HuH-7 (cell line): ENCODE measurements at regions not wholly inside any gene's neighbourhood (a gene's known extent, or its start where the extent isn't known, plus 50 kb on each side); places are given as distances from the start of the nearest gene placed in this dataset.

Experiments used
- DNase-seq: peaks from one replicate; pipeline ENCODE4 v3.0.0; 2011; ENCODE audit warnings: low spot score

DNA sequence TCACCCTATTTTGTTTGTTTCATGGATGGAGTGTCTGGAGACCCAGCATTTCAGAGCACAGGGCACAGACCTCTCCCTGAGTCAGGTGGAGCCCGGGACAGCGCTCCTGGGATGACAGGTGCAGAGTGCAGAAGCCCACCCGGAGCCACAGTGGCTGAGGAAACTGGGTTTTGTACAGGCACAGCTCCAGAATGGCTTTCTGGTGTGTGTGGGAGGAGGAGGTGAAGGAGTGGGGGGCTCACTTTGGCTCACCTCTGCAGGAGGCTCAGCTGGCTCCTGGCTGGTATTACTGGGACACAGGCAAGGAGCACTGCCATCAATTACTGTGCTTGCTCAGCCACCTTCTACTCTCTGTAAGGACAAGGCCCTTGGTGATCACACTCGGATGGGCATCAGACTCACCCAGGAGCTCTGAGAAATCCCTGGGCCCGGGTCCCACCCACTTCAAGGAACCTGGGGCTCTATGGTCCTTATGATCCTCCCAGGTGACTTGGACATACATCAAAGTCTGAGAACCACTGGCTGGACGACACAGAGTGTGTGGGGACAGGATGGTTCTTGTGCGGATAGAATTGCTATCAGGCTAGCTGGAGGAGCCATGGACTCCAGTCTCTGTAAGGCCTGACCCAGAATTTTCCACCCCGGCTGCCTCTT, 221.1 kb upstream of the ZNF32 start:
- no peak for DNase-seq

DNA sequence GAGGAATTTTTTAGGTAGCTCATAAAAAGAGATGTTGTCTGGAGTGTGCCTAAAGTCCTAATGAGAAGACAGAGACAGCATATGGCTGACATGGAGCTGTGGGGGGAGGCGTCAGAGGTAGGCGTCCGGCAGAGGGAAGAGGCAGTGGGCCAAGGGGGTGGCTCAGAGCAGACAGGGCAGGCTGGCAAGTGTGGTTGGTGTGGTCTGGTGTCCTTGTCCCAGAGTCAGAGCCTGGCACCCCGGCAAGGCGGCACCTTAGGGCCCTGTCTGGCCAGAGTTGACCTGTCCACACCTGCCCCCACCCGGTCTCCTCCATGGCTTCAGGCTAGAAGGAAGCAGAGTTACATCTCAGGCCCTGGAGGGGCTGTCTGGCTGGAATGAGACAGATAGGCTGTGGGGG, 220.3 kb upstream of the ZNF32 start:
- no peak for DNase-seq

DNA sequence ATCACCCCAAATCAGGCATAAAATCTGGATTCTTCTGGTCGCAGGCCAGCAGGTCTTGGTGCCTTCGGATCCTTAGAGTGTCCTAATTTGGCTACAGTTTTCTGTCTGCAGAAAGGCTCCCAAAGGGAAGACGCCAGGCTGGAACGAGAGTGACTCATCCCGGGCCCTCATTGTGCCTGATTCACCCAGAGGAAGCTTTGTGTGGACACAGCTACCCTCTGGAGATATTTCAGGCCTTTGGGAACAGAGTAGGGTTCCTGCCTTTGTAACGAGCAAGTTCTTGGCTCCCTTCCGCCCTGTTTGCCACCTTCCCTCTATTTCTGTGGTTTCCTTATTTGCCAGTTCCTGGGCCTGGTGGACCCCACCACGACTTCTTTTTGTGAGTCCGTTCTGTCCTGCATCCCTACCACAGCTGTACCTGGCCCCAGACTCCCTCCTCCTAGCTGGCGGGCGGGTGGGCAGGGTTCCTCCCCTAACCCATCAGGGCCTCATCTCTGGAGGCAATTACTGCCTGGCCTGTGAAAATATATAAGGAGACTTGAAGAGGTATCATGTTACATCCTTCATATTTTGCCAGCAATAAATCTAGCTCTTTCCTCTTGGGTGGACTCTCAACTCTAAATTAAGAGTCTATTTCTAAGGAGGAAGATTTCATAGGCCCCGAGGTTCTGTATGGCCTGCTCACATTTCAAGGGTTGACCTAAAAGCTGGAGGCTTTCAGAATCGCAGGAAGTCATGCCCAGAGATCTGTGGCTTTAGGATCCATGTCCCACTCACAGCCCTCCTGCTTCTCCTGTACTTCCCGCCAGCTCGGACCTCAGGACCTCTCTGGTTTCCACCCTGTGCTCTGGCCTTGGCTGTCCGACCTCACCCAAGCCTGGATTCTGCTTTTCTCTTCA, 219.2 kb upstream of the ZNF32 start:
- DNase-seq: no peak

DNA sequence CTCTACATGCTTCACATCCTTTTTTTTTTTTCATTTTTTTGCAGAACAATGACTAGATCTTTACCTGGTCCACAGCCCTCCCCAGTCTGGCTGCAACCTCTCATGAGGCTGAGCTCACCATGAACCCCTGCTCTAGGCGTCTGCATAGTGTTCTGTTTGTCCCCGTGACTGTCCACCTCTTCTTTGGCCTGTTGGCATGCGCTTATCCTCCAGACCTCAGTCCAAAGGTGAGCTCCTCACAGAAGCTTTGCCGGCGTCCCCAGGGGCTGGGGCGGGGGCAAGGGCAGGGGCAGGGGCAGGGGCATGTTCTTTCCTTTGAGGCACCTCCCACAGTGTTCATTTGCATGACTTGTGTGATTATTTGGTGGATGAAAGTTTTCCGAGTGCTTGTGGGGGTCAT, 218.4 kb upstream of the ZNF32 start:
- no peak for DNase-seq

DNA sequence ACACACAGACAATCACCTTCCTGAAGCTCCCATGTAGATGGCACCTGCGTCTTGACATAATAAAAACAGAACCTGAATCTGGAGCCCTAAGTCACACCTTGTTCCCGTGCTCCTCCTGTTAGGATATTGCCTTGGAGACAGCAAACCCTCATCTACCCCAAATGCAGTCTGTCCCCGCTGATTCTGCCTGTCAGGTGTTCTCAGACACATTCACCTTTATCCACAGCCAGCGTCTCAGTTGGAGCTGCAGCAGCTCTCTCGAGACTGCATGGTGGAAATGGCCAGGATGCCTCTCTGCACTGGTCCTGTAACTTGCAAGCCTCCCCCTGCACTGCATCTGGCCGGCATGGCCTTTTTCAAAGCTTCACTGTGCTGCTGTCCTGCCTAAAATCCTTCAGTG, 218.0 kb upstream of the ZNF32 start:
- DNase-seq: no peak

DNA sequence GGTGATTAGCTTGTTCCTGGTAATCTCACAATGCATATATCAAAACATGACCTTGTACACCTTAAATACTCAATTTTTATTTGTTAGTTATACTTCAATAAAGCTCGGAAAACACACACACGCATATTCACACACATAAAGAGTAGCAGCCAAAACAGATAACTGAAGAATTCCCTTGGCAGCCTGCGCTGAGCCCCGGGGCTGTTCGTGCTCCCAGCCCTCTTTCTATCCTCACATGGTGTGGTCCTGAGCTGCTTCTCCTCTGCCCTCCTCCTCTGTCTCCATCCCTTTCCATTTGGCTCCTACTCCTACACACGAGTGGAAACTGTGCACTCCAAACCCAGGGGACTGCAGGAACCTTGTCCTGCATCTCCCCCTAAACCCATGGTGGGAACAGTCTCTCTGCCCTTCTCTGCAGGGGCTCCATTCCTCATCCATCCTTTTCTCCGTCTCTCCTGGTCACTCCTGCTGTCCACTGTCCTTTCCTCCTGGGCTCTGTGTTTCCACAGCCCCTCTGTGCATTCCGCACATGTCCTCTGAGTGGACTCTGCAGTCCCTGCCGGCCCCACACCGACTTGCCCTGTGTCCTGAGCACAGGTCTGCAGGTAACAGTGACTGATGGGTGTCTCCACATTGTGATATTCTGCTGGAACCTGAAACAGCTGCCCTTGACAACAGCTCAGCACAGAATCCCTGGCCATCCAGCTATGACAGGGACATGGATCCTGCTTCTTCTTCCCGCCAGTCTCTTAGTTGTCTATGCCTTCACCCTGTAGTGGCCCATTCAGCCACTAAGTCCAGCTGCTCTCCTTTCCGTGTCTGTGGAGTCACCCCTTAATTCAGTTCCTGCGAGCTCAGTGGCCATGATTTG, 216.8 kb upstream of the ZNF32 start:
- no peak for DNase-seq

DNA sequence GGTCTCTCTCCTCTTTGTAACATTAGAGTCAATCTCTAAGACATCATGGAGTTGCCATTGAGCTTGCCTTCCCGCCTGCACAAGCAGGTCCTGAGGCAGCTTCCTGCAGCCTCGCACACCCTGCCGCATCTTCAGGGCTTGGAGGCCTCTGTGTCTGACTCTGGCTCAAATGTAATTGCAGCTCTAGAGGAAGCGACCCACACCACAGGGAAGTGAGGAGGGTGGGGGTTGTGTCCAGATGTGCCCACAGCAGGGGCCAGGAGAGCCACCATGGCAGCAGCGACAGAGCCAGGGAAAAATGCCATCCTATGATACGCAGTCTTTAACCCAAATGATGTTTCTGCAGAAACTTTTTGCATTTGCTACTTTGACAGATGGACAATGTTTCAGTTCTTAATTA, 216.0 kb upstream of the ZNF32 start:
- DNase-seq: no peak

DNA sequence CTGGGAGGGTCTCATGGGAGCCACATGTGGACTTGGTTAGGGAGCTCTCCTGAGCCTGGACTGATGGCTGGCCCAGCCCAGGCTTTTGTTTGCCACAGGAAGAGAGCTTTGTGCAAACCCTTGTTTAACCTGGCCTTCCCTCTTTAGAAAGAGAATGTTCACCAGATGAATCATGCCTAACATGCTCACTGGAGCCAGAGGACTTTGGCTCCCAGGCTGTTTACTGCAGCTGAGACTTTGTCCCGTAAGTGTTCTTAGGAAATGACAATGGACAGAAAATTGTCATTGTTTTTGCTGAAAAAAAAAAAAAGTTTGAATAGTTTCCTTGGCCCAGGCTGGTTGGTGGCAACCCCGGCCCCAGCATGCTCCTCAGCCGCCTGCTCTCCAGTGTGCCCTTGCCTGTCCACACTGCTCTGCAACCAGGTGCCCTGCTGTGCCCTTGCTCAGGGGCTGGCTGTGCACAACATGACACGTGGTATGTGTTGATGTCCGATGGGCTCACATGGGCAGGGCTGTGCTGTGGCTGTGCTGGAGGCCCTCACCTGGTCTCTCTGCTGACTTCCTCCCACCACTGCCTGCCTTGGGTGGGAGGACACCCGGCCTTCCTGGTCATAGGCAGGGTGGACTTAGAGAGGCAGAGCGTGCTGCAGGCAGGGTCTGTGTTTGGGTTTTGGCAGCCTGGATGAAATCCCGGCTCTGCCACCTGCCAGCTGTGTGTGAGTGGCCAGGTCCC, 215.3 kb upstream of the ZNF32 start:
- no peak for DNase-seq

DNA sequence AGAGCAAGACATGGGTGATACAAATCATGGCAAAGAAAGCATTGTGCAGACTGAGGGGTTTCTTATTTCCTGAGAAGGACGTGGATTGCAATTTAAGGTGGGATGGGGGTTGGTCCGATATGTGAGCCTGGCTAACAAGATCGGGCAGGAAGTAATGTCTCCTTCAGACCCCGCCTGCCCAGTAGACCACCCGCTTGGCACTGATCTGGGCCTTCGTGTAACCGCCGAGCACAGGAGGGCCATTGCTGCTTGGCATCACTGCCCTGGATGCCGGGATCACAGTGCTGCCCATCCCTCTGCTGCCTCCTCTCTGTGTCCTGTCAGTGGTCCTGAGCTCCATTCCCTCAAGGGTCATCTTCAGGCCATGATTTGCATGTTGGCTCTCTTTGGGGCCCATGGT, 214.6 kb upstream of the ZNF32 start:
- DNase-seq: no peak

DNA sequence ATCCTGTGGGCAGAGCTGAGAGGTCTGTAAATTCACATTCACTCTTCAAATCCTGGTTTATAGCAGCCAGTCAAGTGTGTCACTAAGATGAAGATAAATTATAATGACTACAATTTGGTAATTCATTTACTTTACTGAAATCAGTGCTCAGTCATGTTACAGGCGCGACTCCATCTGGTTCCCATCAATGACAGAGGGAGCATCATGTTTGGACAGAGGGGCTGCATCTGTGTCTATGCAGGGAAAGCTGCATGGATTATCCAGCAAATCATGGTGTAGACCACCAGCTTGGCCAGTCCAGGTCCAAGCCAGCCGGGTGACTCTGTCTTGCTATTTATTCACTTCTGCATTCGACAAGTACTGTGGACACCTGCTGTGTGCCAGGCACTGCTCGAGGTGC, 214.1 kb upstream of the ZNF32 start:
- DNase-seq: no peak

DNA sequence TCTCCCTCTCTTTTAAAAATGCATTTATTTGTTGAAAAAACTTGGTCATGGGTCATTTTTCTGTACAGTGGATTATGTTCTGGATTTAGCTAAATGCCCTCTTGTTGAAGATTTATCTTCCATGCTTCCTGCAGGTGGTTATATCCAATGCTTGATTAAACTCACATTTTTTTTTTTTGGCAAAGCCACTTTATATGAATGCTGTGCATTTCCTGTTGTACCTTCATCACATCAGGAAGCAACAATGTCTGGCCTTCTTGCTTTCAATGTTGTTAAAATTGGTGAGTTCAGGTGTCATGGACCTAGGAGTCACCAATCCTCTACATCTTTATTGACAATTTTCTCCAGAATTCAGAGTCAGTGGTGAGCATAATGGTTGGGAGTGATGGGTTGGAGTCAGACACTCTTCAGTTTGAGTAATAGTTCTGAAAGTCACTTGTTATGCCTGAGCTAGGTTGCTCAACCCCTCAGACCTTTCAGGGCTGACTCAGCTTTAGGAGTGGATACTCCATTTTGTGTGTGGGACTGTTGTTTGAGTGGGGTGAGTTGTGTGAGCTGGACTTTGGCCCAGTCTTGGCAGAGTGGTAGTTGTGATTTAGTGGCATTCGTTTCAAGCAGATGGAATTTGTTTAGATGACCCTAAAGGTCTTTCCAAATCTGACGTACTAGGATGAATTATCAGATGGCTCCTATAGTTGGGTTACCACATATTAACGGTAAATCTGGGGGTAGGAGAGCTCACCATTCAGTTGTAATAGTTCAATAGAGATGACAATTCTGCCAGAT, 213.5 kb upstream of the ZNF32 start:
- DNase-seq: no peak

DNA sequence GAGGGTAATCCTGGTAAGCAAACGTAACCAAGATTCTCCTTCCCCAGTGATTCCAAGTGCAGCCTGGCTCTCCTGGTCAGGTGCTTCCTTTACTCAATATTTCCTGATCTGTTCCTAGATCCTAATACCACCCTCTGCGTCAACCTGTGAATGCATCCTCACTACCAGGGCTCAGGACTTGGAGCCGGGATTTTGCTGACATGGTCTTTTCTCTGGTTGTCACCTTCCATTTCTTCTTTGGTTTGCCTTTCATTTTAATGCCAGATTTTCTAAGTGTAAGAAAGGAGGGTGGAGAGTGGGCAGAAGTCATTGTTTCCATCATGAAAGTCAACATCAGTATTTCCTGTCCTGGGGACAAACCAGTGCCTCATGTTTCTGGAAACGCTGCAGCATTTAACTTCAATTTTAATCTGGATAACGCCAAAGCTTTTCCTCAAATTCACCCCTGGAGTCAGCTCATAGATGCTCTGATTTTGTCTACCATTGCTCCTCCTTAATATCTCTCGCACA, 210.4 kb upstream of the ZNF32 start:
- no peak for DNase-seq

DNA sequence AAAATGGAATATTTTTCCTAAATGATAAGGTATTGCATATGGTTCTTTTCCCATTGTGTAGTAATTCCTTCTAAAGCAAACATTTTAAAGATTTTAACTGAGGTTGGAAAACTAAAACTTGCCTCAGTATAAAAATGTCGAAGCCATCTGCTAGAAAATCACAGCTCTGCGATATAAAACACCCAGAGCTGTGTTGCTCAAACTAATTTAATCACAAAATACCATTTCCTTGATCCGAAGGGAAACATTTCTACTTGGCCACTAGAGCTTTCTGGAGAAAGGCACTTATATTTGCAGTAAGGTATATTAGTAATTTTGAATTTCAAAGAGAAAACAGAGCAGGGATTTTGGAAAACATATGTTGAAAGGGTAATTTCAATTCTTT, 209.2 kb upstream of the ZNF32 start:
- DNase-seq: no peak

DNA sequence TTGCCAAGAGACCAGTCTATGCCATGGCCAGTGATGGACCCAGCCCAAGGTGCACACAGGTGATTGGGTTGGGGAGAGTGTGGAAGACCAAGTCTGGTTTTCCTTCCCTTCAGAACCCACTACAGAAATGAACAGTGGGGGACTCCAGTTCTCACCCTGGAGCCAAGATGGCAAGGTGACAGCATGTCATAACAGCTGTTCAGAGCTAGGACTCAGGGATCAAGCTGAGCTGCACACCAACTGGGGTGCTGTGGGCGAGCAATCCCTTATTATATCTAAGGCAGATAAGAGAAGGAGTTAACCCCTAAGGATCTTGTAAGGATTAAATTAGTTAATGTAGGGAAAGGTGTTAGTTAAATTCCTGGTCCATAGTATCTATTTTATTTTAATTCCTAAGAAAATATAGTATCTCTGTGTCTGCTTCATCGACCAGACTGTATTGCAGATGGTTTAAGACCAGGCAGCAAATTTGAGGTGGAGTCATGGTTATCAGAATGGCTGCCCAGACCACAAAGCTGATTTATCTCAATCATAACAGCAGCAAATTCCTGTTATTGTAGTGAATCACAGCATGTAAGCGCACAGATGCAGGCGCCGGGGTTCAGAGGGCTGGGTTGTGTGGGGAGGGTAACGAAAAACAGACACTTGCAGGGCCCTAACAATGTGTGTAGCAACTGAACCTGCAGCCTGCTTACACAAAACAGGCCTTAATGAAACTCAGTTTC, 208.7 kb upstream of the ZNF32 start:
- no peak for DNase-seq

DNA sequence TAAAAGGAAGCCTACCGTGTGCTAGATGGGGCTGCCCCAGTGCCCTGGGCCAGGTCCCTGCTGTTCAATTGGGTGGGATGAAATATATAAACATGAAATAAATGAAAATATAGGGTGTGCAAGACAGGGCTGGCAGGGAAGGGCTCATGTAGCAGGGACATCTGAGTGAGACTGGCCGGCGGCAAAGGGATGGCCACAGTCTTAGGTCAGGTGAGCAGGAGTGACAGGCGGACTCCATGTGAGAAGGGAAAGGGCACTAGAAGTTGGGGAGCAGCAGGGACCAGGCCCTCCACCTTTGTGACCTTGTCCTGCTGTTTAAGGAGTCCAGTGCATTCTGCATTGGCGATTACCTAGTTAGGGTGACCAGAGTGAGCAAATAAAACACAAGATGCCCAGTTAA, 207.6 kb upstream of the ZNF32 start:
- DNase-seq: no peak

DNA sequence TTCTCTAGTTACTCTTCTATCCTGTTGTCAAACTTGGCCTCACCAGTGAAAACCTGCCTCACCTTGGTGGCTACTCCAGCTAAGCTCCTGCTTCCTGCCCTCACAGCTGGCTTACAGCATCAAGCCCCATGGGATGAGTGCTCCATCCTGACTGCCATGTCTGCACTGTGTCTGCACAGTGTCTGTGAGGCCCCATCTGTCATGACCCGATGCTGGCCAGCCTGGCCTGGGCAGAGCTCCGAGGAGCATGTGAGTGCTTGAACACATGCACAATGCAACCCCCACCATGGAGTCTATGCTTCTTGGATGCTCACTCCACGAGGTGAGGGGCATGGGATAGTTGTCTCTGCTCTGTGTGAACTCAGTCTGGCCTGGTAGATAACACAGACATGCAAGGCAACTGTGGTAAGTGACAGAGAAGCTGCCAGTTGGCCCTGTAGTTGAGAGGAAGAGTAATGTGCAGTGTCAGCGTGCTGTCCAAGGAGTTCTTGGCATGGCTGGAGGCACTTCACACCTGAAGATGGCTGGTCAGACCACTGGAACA, 207.1 kb upstream of the ZNF32 start:
- no peak for DNase-seq

DNA sequence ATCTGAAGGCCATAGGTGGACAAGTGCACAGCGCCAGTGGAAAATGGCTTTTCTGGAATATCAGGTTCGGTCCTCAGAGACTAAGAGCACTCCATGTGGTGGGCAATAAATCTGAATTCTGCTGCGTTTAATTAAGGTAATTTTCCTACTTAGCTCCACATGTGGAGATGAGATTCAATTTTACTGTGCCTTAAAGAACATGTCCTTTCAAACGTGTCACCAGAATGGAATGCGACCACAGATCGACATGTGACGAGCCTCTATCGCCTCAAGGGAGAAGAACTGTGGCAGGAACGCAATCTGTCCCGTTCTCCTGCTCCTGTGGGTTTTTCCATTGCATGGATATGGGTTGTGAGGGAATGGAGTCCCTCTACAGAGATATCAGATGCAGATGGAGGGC, 205.3 kb upstream of the ZNF32 start:
- DNase-seq: no peak

DNA sequence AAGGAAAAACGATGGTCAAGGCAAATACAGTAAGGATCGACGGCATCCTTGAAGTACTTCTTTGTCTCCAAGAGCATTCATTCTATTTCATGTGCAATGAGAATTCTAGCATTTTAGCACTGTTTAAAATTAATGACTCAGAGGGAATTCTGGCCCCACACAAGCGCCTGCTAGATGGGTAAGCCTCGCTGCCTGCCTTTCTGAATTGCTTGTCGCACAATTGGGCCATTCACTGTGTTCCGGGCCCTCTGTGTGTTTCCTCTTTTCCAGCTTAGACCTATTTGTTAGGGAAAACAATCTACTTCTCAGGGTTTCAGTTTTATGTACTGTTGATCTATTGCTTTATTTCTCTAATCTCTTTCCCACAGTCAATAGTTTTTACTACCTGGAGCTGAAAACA, 204.7 kb upstream of the ZNF32 start:
- DNase-seq: no peak

DNA sequence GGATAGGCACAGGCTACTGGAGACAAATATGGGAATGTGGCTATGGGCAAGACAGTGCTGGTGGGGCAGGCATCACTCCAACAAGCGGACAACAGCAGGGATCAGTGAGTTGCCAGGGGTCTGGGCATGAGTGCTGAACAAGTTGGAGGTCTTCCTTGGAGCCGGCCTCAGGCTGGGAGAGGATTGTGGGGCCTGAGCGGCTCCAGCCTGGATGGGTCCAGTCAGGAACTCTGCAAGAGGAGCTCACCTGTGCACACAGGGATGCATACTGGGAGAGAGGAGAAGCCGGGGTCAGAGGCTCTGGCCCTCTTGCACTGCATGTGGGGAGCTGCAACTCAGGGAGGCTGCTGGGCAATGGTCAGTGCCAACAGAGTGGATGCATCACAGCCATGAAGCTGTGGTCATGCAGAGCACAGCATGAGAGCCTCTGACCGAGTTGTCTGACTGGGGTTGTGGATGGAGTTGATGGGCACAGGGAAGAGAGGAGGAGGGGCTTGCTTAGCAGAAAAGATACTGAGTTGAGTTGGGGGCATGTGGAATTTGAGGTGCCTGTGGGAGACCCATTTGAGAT, 204.0 kb upstream of the ZNF32 start:
- DNase-seq: no peak

DNA sequence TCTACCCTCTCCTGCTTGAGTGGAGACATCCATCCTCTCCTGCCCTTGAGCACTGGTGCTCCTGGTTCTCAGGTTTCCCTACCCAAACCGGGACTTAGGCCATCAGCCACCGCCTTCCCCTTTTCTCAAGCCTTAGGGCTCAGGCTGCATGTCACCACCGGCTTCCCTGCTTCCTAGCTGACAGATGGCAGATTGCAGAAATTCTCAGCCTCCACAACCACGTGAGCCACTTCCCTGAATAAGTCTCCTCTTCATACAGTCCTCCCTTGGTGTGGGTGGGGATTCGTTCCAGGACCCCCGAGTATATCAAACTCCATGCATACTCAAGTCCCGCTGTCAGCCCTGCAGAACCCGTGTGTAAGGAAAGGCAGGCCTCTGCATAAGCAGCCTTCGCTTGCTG, 203.5 kb upstream of the ZNF32 start:
- no peak for DNase-seq
